Testis (tissue), 2 donors: ENCODE measurements at regions not wholly inside any gene's neighbourhood (a gene's known extent, or its start where the extent isn't known, plus 50 kb on each side); places are given as distances from the start of the nearest gene placed in this dataset.

ENCODE experiments used
- CTCF ChIP-seq, 3 experiments: fragments of 450-650 bp in 2 of 3; fragments of 200-600 bp in 1 of 3; sonication (generic) in 1 of 3; IDR thresholded peaks; one replicate each; pipeline ENCODE4 v1.5.1; 2016 to 2019; ENCODE audit warnings: antibody characterized with exemption in 3 of 3, mild to moderate bottlenecking in 2 of 3, moderate library complexity in 1 of 3
- POLR2A ChIP-seq: fragments of 450-650 bp; IDR thresholded peaks from one replicate; pipeline ENCODE4 v1.6.1; 2017; ENCODE audit warnings: antibody characterized with exemption, mild to moderate bottlenecking, moderate library complexity

DNA sequence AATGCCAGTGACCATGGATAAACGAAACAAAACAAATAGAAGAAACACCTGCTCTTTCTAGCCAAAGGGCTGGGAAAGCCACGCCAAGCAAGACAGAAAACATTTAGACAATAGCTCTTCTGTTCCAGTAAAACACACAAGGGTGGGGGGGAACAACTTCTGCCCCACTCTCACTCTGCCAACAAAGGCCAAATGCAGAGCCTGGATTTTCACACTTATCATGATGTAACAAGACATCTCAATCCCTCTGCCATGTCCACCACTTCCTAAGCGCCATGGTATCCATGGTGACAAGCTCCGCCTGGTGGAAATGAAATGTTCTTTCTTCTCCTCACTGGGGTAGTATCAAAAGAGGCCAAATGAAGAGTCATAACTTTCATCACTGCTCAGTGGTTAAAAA is 60.6 kb downstream of the DRD1 start:
- TF ChIP-seq CTCF (IDR thresholded peaks at IDR 0.05) = no peak
- TF ChIP-seq POLR2A = no peak
